ENCODE measurements at regions not wholly inside any gene's neighbourhood (a gene's known extent, or its start where the extent isn't known, plus 50 kb on each side); places are given as distances from the start of the nearest gene placed in this dataset.

DNA sequence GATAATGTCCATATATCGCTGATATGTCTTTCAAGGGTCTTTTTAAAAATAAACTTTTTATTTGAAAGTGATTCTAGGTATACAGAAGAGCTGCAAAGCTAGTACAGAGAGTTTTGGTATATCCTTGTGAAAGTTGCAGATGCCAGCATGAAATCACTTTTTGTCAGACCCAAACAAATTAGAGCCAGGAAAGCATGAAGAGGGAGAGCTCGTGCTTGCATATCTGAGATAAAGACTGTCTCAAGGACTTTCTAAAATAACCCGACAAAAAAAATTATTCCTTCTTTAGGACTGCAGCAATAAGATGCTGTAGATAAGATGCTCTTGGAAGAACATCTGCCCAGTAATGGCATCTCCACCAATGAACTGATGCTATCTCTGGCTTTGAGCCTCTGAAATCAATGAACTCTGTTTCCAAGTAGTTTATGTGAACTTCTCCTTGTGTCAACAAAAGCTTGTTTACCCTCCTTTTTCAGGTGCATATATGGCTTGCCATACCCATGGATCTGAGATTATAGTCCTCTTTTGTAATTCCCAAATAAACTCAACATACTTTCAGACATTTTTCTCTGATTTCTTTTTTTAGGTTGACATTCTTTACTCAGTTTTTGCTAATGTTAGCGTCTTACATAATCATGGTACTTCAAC lies 774.6 kb upstream of the FAM98A start:
- TF ChIP-seq, protein P1, sequence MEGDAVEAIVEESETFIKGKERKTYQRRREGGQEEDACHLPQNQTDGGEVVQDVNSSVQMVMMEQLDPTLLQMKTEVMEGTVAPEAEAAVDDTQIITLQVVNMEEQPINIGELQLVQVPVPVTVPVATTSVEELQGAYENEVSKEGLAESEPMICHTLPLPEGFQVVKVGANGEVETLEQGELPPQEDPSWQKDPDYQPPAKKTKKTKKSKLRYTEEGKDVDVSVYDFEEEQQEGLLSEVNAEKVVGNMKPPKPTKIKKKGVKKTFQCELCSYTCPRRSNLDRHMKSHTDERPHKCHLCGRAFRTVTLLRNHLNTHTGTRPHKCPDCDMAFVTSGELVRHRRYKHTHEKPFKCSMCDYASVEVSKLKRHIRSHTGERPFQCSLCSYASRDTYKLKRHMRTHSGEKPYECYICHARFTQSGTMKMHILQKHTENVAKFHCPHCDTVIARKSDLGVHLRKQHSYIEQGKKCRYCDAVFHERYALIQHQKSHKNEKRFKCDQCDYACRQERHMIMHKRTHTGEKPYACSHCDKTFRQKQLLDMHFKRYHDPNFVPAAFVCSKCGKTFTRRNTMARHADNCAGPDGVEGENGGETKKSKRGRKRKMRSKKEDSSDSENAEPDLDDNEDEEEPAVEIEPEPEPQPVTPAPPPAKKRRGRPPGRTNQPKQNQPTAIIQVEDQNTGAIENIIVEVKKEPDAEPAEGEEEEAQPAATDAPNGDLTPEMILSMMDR (IDR thresholded peaks at IDR 0.05): no peak
- TF ChIP-seq EZH2 (IDR thresholded peaks at IDR 0.05) (no peak), EZH2phosphoT487 (IDR thresholded peaks at IDR 0.05) (no peak)

Data from neural progenitor cell (in vitro differentiated cells).